ENCODE measurements at regions not wholly inside any gene's neighbourhood (a gene's known extent, or its start where the extent isn't known, plus 50 kb on each side); places are given as distances from the start of the nearest gene placed in this dataset.
"Not testable (repeated sequence)": the region's sequence is repeated elsewhere in the genome, so short reads cannot be mapped to it uniquely, and the experiment has no call there.

DNA sequence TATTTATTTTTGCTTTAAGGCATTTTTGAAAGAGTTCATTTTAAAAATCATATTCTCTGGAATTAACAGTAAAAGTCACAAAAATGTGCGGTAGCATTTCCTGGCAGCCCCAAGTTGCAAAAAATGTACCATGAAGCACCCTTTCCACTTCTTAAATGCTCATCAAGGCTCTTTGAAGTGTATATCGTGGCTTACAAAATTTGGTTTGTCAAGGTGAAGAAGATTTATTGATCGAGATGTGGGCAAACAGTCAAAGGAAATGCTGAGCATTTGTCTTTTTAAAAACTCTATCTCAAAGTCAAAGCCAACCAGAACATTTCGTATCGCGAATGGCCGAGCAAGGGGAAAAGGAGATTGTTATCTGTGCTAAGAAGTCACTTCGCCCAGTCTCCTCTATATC lies 277.5 kb upstream of the KAZN start:
- DNase-seq: no peak

DNA sequence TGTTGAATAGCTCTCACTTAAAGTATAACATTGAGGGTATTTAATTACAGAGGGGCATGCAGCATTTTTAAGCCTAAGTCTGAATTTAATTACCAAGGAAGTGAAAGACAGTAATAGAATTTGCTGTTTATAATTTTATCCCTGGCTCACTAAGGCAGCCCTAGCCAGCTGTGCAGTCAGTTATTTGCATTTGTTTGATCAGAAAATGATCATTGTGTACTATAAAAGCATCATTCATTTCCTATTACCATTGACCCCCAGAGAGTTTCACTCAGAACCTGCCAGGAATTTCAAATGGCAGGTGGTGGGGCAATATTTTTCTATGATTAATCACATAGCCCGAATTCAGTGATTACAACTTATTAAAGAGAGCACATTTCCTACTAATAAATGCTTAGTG lies 277.1 kb upstream of the KAZN start:
- no peak for DNase-seq

DNA sequence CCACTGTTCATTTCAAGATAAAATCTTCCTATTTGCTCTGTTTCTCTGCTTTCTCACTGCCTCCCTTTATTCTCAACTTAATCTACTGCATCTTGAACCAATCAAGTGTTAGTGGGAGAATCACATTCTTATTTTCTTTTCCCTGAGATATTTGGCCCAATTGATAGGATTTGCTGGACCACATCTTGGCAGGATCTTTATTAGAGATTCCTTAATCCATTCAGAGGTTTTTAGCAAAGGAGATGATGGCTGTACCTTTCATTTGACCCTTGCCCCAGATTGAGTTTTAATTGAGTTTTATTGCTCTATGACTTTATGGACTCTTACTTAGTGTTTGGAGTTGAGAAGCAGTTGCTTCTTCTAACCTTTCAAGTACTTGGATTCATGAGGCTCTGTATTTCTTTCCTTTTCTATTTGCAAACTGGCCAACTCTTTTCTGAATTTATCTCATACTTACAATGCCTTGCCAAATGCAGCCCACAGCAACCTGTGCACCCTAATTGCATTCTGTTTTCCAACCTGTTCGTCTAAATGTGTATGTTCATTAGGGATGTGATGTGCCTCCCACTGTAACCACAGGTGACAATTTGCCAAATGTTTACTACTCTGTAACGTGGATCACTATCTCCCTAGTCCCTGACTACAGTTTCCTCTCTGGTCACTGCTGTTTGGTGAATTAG lies 274.8 kb upstream of the KAZN start:
- DNase-seq: no peak

DNA sequence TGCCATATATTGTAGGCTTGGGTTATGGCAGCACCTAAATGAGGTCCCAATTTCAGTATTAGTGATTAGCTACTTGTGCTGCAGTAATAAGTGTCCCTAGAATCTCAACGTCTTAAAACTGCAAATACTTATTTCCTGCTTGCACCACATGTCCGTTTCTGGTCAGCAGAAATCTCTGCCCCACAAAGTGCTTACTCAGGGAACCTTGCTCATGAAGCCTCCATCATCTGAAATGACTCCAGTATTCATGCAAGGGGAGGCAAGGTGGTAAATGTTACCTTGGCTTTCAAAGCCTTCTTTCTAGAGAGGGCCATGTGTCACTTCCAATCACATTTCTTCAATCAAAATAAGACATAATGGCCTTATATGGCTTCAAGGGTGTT lies 274.2 kb upstream of the KAZN start:
- no peak for DNase-seq

DNA sequence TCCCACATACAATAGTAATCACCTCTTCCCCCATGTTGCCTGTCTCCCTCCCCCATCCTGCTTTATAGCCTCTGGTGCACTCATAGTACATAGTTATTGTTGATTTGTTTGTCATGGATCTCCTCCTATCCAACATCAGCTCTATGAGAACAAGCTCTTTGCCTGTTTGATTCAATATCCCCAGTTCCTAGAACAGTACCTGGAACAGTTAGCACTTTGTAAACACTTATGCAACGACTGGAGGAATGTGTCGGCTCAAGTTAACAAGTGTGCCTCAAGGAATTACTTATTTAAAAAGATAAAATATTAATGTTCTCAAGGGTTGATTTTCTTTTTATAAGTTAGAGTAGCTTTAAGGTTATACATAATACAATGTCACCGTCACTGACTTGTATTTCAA lies 271.6 kb upstream of the KAZN start:
- no peak for DNase-seq

DNA sequence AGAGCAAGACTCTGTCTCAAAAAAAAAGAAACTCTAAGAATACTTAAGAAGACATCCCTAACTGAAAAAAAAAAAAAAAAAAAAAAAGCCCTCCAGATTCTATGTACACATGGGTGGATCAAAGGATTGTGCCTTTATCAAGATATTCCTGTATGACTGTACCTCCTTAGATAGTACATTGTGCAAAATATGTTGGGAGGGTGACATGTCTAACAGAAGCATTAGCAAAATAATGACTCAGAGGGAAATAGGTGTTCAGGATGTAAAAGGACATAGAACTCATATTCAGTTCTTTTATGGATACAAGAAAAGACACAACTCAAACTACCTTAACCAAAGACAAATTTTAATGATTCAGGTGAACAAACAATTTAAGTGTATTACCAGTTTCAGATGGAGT lies 269.8 kb upstream of the KAZN start:
- no peak for DNase-seq

DNA sequence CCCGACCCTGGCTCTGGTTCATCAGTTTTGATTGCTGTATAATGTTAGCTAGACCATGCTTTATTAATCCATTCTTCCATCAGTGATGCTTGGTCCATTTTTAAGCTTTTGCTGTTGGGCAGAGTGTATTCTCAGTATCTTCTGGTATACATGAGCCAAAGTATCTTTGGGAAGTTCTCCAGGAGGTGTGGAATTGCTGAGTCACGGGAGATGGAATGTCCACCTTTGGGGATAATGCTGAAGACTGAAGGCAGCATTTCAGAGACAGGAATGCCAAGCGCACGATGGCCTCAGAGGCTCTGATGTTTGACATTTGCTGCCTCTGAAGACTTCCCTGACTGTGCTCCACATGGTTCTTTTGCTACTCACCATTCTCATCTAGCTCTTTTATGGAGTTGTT lies 266.3 kb upstream of the KAZN start:
- DNase-seq: no peak

DNA sequence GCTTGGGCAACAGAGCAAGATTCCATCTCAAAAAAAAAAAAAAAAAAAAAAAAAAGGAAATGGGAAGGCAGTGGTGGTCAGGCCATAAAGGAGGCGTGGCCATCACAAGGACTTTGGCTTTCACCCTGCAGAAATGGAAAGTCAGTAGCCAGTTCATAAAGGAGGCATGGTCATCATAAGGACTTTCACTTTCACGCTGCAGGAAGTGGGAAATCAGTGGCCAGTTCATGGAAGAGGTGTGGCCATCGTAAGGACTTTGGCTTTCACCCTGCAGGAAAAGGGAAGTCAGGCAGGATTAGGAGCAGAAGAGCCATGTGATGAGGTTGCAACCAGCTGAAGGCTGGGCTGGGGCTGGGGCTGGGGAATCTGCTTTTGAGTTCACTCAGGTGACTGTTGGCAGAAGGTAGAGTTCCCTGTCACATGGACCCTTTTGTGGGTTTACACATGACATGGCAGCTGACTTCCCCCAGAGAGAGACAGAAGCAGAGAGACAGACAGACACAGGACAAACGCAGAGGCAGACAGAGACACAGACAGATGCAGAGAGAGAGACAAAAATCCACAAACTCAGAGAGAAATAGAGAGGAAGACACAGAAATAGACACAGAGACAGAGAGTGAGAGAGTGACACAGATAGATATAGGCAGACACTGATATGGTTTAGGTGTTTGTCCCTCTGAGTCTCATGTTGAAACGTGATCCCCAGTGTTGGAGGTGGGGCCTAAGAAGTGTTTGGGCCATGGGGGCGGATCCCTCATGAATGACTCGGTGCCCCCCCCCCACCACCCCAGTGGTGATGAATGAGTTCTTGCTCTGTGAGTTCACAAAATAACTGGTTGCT lies 263.9 kb upstream of the KAZN start:
- no peak for DNase-seq

DNA sequence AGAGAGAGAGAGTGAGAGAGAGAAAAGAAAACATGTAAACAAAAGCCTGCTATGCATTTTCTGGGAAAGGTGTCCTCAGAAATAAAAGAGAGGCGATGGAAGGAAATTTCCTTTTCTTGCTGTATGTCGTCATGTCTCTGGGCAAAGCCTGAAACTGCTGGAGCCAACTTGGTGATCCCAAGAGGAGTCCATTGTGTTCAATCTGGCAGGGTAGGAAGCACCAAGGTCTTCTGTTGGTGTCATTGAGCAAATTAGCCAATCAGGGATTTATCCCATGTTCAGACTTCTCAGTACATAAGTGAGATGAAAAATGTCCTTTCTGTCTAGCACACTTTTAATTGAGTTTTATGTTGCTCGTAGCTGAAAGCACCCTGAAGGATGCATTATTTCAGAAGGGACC lies 260.0 kb upstream of the KAZN start:
- no peak for DNase-seq

DNA sequence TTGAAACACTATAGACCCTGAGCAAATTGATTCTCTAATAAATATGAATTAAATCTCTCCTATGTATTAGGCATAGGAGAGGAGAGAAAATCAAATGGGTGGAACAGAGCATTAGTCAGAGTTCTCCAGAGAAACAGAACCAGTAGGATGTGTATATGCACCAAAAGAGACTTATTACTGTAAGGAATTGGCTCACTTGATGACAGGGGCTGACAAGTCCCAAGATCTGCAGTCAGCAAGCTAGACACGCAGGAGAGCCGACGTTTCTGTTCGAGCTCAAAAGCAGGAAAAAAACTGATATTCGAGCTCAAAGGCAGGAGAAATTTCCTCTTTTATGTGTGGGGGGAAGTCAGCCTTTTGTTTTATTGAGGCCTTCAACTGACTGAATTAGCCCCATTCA lies 259.2 kb upstream of the KAZN start:
- DNase-seq: no peak

DNA sequence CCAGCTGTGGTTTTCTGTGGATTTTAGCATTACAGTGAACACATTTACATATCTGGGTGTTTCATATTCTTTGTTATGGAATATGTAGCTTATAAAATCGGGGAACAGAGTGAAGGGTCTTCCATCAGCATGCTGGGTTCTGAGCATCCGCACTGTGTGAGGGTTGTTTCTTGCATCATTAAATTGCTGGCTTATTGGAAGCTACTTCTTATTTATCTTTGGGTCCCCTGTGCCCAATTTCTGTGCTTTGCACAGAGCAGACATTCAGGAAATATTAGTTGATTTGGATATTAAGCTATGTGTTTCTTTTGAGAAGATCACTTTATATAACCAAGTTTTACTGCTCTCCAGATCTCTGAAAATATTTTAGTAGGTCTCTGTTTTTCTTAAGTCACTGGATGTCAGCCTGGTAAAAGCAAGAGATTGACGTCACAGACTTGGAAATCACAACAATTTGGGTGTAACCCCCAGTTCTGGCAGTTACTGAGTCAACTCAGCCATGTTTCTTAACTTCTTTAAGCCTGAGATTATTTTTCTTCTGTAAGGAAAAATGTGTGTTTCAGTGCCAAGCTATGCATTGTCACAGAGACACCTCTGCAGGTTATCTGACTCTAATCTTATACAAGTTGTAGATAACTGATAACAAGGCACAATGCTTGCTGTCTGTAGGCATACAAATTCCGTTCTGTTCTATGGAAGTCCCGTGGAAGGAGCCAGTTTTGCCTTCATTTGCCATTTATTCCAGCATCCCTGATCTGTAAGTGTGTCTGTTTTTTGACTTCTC lies 258.3 kb upstream of the KAZN start:
- DNase-seq: no peak

DNA sequence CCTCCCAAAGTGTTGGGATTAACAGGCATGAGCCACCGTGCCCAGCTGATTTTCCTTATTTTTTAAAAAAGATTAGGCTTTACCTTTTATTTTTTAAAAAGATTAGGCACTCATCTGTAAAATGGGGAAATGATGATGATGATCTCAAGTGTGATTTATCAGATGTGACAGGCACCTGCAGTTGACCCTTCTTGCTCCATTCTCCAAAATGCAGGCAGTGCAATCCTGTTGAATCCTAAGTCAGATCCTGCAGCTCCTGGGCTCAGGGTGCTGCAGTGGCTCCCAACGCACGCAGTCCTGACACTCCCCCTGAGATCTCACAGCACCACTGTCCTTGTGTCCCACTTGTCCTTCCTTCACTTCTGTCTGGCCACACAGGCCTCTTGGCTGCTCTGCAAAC lies 257.3 kb upstream of the KAZN start:
- no peak for DNase-seq

DNA sequence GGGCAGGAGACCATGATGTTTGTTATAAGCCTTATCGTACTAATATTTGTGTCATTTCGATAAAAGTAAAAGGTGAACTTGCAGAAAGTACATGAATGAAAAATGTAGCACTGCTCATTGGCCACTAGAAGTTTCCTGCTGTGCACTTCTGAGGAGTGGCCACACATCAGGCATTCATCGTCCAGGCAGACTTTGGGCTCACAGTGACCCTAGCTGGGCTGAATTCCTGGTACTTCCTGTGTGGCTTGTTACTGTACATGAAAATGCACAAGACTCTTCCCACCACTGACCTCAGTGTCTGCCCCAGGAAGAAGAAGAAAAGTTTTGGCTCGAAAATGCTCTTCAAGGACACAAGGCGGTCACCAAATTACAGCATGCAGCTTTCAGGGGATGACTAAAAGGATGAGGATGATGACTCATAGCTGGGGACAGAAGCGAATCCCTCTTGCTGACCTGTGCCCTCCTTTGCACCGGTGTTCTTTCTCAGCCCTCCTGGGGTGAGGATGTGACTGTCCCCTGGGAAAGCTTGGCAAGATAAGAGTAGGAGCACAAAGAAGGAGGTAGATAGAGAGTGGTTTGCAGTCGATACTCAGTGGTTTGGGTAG lies 252.4 kb upstream of the KAZN start:
- DNase-seq: no peak

DNA sequence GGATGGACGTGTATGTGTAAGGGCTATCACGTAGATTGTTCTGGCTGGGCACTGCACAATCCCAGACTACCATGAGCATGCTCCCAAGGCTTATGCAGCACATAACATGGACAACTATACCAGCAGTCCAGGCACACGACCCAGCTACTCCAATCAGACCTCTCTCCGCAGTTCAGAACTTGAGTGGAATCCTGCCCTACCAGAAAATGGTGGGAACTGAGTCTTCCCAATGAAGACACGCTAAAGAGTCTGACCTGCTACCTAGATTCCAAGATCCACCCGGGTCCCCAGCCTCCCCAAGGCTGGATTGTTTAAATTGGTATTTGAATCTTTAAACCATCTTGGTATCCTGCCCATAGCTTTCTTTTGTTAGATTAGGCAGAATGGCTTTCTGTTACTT lies 251.3 kb upstream of the KAZN start:
- DNase-seq: no peak

DNA sequence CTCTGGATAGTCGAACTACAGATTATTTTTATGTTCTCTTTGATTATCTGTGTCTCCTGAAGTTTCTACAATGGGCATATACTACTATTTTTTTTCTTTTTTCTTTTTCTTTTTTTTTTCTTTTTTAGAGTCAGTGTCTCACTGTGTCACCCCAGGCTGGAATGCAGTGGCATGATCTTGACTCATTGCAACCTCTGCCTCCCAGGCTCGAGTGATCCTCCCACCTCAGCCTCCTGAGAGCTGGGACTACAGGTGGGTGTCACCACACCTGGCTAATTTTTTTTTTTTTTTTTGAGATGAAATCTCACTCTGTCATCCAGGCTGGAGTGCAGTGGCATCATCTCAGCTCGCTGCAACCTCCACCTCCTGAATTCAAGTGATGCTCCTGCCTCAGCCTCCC lies 250.7 kb upstream of the KAZN start:
- DNase-seq: no peak

DNA sequence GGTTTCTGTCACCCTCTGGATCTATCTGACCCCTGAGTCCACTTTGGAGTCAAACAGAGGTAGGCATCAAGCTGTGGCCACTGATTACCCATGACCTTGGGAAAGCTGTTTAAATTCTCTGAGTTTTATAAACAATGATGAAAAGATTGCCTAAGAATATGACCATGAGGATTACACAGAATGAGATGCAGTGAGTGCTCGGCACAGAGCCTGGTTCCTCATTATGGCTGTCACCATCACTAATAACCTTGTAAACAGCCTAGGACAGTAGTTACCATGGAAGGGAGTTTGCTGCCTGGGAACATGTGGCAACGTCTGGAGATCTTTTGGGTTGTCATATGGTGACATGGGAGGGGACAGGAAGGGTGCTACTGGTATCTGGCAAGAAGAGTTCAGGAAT lies 248.3 kb upstream of the KAZN start:
- no peak for DNase-seq

DNA sequence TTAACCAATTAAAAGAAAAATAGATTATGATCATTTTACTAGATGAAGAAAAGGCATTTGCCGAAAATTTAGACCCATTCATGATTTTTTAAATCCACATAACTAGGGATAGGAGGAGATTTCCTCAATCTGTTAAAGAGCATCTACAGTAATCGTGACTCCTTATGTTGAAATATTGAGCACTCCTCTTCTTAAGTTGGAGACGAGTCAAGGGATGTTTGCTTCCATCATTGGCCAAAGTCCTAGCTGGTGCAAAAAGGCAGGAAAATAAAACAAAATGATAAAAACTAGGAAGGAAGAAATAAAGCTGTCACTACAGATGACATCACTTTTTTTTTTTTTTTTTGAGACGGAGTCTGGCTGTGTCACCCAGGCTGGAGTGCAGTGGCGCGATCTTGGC lies 245.6 kb upstream of the KAZN start:
- no peak for DNase-seq

DNA sequence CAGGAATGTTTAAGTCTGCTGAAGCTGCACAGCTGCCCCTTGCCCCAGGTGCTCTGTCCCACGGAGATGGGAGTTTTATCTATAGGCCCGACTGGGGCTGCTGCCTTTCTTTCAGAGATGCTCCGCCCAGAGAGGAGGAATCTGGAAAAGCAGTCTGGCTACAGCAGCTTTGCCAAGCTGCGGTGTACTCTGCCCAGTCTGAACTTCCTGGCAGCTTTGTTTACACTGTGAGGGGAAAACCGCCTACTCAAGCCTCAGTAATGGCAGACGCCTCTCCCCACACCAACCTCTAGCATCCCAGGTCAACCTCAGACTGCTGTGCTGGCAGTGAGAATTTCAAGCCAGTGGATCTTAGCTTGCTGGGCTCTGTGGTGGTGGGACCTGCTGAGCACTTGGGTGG lies 237.5 kb upstream of the KAZN start:
- not testable (repeated sequence) for DNase-seq

DNA sequence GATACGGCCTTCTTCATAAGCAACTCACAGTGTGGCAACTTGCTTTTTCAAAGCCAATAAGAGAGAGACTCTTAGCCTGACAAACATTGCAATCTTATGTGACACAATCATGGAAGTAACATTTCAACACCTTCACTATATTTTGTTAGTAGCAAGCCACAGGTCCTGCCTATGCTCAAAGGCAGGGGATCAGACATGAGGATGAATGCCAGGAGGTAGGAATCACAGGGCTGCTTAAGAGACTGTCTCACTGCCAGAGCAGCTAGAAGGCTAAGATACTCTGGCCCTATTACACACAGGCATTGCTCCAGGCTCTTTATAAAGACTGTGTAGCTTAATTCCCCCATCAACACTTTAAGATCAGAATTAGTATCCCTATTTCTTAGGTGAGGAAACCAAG lies 236.2 kb upstream of the KAZN start:
- DNase-seq: no peak

DNA sequence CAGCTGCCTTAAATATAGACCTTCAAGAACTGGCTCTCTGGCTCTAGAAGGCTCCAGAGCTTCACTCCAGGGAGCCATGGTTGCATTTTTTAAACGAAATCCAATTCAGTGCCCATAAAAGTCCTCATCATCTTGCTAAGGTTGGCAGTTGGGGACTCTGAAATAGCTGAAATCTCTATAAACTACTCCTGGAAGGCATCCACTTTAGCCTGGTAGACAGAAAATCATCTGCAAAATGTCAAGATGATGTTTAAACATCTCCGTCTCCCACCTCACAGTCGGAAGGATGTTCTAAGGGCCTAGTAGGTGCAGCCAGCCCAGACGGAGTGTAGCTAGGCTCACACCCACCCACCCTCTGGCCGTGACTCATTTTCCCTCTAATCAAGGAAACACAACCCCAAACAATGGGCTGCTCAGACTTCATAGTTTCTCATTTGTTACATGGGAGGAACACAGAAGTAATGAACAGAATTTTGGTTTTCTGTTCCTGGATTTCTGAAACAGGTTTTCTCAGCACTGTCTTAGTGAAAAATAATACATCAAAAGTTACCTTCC lies 235.4 kb upstream of the KAZN start:
- no peak for DNase-seq

DNA sequence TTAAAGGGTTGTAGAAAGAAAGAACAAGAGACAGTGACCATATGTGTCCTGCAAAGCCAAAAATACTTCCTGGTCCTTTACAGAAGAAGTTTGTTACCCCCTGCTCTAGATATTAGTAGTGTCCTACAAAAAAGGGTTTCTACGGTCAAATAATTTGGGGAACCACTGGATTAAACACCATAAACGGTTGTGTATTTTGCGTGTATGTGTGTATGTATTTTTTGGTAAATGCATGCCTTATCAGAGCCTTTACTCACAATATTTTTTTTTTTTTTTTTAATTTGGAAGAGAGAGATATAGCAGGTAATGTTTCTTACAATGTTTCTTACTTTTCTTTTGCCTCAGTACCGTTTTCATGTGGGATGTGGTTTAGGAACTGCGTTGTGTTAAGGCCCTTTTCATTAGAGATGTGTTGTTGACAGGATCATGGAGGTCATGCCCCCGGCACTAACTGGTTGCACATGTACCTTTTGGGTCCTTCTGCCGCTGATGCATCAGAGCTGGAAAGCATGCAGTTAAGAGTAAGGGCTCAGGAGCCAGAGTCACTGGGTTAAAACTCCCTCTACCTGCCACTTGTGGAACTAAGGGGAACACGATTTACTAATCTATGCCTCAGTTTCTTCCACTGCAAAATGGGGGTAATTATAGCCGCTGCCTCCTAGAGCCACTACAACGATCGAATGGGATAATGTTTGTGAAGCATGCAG lies 234.6 kb upstream of the KAZN start:
- peak in 1 of 2 experiments; percentile 4 for DNase-seq

DNA sequence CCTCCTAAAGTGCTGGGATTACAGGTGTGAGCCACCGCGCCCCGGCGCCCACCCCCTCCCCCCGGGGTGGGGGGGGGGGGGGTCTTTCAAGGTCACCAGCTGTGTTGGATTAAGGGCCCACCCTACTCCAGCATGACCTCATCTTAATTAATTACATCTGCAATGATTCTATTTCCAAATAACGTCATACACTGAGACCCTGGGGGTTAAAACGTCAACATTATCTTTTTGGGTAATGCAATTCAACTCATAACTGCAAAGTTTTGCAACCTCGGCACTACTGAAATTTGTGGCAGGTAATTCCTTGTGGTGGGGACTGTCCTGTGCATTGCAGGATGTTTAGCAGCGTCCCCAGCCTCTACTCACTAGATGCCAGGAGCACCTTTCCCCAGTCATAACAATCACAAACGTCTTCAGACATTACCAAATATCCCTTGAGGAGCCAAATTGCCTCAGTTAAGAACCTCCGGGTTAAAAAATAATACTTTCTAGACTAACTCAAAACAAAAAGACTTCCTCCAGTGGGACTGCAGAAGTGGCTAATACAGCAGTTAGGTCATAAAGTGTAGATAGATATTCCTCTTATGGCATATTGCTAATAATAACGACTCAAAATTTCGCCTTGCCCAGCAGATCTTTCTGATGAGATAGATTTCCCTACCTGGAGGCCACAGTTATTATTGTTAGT lies 233.0 kb upstream of the KAZN start:
- no peak for DNase-seq

Measured in NCI-H524 (cell line).